HPDE6-E6E7 (cell line): ENCODE measurements at regions not wholly inside any gene's neighbourhood (a gene's known extent, or its start where the extent isn't known, plus 50 kb on each side); places are given as distances from the start of the nearest gene placed in this dataset.
A peak's percentile ranks its signal among the peaks of the same experiment; 100 is the strongest.
"Not testable (repeated sequence)": the region's sequence is repeated elsewhere in the genome, so short reads cannot be mapped to it uniquely, and the experiment has no call there.

Experiments used
- DNase-seq: peaks from one replicate; pipeline ENCODE4 v3.0.0; 2011; ENCODE audit warnings: missing footprints; ENCODE audit errors: extremely low spot score

- no peak for DNase-seq
These were observed 61.0 kb downstream of the POLR2M start for GRCh38 chr15:57767481-57767880.

- DNase-seq: no peak
These were observed 62.8 kb downstream of the POLR2M start for GRCh38 chr15:57769266-57769665.

- no peak for DNase-seq
These were observed 64.0 kb downstream of the POLR2M start for GRCh38 chr15:57770495-57770894.

GRCh38 chr15:57772223-57772957 lies 65.9 kb downstream of the POLR2M start:
- no peak for DNase-seq

- no peak for DNase-seq
These were observed 66.5 kb downstream of the POLR2M start for GRCh38 chr15:57773051-57773450.

GRCh38 chr15:57777003-57777402 lies 70.5 kb downstream of the POLR2M start:
- DNase-seq: no peak

- DNase-seq: no peak
These were observed 74.0 kb downstream of the POLR2M start for GRCh38 chr15:57780471-57780870.

GRCh38 chr15:57782731-57783130 lies 76.2 kb downstream of the POLR2M start:
- DNase-seq: no peak

DNA sequence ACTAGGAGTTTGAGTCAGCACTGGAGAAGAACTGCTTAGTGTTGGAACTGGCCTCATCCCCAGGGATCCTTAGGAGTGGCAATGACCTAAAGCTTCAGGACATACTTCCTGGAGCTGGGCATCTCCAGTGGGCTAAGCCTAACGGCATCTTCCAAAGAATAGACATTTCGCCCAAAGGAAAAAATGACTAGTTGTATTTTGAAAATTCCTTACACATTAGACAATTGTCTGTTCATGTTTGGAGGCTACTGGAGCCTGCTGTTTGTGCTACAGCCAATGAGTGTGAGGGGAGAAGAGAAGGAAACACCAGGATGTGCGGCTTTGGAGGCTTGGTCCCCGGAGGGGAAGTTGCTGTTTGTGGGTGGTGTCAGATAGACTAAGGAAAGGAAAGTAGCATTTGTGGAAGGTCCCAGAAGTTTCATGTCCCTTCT lies 77.6 kb downstream of the POLR2M start:
- DNase-seq: peak; percentile 58

- no peak for DNase-seq
These were observed 78.5 kb downstream of the POLR2M start for GRCh38 chr15:57785039-57785438.

DNA sequence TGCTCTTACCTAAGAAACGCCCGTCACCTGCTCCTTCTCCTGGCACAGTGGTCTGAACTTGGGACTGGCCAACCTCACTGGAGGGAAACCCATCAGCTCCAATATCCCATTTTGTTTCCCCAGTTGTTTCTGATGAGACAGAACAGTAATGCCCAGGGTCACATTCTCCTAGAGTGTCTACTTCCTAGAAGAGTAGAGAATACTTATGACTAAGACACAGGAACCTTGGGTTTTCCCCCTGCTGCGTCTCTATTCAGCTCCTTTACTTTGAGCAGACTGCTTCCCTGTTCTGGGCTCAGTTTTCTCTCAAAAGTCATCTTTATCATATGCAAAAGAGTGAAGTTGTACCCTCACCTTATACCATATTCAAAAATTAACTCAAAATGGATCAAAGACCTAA lies 79.4 kb downstream of the POLR2M start:
- no peak for DNase-seq

DNA sequence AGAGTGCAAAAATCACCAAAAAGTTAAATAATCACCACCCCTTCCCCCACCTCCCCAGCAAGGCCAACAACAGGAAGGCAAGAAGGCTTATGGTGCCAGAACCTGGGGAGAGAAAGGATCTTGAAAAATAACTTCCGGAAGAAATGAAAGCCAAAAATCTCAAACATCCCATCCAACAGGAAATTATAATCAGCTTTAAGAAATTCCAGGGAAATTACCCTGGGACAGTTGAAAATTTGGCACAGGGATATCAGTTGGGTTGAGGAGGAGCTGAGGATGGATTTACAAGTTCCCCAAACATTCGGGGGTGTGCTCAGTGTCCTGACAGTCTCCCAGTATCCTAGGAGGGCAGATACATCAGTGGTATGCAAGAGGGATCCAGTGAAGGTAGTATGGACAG lies 82.7 kb downstream of the POLR2M start:
- no peak for DNase-seq

DNA sequence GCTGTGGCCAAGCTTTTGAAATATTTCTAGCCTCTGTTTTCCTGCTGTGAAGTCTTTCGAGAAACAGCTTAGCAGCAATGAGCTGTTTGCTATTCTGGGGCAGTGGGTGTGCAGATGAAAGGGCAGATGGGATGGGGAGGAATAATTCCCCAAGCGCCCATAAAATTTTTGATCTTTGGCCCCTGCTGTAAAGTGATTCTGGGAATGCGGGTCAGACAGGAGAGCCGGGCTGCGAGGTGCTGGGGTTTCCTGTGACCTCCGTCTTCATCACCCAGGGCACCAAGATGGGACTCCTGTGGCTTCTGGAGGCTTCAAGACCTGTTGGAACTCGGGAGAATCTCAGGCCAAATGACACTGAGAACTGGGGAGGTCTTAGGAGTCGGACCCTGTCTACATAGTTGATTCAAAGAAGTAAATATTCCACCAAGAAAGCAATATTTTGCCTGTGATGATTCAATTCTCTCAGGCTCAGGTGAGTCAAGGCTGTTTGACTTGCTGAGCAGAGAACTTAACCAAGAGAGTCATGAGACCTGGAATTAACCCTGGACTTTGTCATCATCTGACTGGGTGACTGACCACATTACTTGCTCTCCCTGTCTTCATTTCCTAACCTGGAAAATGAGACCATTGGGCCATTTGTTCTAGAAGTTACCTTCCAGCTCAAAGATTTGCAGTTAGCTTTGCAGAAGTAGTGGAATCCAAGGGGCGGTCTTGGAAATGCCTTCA lies 86.4 kb downstream of the POLR2M start:
- DNase-seq: peak; percentile 28

GRCh38 chr15:57795261-57795660 lies 88.7 kb downstream of the POLR2M start:
- no peak for DNase-seq

DNA sequence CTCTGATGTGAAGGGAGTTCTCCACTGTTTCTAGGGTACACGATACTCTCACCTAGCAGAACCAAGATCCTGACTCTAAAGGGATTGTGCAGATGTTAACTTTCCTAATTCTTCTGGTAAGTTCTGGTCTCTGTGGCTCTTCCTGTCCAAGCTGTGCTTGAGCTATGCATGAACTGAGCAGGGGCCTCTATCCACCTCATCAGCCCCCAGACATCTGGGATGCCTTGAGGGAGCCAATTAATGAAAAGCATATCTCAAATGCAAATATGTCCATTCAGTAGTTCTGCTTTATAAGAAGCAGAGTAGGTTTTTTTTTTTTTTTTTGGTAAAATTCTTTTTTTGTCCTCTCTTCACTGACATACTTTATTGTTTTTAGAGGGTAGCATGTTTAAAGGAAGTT lies 89.6 kb downstream of the POLR2M start:
- no peak for DNase-seq

- no peak for DNase-seq
These were observed 90.6 kb downstream of the POLR2M start for GRCh38 chr15:57797110-57797509.

DNA sequence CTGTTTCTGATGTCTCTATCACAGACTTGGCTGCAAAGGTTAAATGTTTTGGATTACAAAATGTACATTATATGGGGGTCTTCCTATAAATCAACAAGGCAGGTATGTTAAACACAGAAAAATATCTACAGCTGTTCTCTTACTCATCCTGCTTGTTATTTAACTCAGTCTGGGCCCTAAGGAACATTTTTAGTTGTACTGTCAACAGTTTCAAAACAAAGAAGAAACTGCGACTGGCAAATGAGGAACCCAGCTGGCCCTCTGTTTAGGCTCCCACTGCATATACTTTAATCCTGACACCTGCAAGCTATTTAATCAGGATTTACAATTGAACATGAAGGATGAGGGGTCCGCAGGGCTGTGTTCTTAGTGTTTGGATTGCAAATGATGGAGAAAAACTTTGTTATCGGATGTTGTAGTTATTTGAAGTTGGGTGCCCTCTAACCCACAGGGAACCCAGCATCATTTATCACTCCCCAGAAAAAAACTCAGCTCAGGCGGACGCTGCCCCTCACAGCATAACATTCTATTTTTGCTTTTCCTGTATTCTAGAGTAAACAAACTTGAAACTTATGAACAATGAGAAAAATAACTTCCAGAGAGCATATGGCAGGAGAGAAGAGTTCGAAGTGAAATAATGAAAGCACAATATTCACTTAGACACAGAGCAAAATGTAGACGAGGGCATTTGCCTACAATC lies 91.2 kb downstream of the POLR2M start:
- no peak for DNase-seq

DNA sequence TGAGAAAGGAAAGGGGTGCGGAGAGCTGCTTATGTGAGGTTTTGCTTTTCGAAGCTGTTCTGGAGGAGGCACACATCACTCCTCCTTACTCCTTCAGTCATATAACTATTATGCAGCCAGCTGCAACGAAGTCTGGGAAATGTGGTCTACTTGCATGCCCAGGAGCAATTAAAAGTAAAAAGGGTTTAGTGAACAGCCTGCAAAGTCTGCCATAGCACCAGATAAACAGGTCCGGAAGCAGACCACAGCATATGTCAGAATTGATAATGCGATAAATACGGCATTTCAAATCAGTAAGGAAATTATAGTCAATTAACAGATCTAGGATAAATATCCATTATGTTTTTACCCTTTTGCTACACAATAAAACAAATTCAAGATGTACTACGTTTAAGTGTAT lies 99.5 kb downstream of the POLR2M start:
- no peak for DNase-seq

DNA sequence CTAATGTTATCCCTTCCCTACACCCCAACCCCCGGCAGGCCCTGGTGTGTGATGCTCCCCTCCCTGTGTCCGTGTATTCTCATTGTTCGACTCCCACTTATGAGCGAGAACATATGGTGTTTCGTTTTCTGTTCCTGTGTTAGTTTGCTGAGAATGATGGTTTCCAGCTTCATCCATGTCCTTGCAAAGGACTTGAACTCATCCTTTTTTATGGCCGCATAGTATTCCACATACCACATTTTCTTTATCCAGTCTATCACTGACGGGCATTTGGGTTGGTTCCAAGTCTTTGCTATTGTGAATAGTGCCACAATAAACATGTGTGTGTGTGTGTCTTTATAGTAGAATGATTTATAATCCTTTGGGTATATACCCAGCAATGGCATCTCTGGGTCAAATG lies 102.8 kb downstream of the POLR2M start:
- not testable (repeated sequence) for DNase-seq

- DNase-seq: no peak
These were observed 110.1 kb downstream of the POLR2M start for GRCh38 chr15:57816599-57816998.

GRCh38 chr15:57819646-57820045 lies 113.1 kb downstream of the POLR2M start:
- DNase-seq: no peak

DNA sequence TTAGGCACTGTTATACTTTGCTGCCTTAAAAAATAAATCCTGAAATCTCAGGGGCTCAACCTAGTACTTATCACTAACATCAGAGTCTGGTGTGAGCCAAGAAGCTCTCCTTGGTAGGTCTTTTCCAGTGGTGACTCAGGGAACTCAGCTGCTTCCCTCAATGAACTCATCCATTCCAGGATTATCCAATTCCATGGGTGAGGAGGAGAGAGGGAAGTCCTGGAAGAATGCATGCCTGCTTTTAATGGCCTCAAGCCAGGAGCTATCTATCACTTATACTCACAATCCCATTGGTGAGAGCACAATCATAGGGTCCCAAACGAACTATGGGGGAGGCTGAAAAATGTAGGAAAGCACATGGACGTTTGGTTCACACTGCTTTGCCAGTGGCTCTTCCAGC lies 113.6 kb downstream of the POLR2M start:
- DNase-seq: no peak

GRCh38 chr15:57821826-57822225 lies 115.3 kb downstream of the POLR2M start:
- no peak for DNase-seq
